Testis (tissue), 2 donors: ENCODE measurements at regions not wholly inside any gene's neighbourhood (a gene's known extent, or its start where the extent isn't known, plus 50 kb on each side); places are given as distances from the start of the nearest gene placed in this dataset.

Experiments
- POLR2A ChIP-seq: fragments of 450-650 bp; IDR thresholded peaks from one replicate; pipeline ENCODE4 v1.6.1; 2017; ENCODE audit warnings: antibody characterized with exemption, mild to moderate bottlenecking, moderate library complexity
- TF ChIP-seq, protein P1 (sequence below), 3 experiments: fragments of 450-650 bp in 2 of 3; fragments of 200-600 bp in 1 of 3; sonication (generic) in 1 of 3; IDR thresholded peaks; one replicate each; pipeline ENCODE4 v1.5.1; 2016 to 2019; ENCODE audit warnings: antibody characterized with exemption in 3 of 3, mild to moderate bottlenecking in 2 of 3, moderate library complexity in 1 of 3

DNA sequence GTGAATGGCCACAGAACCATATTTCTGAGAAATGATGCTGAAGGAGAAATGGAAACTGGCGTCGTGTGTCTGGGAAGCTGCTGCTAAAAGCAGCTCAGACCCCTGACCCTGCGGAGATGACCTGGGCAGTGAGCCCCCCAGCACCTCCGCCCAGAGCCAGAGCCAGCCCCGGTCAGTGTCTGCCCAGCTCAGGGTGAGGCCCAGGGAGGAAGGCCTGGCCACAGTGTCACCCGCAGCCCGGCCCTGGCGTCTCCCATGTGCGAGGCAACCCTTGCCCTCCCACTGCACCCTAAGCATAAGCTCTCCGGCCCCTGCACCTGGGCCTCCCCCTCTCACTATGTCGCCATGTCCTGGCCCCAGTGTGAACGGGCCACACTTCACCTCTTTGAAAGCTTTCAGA lies 502.8 kb downstream of the EIPR1 start:
- TF ChIP-seq, protein P1, sequence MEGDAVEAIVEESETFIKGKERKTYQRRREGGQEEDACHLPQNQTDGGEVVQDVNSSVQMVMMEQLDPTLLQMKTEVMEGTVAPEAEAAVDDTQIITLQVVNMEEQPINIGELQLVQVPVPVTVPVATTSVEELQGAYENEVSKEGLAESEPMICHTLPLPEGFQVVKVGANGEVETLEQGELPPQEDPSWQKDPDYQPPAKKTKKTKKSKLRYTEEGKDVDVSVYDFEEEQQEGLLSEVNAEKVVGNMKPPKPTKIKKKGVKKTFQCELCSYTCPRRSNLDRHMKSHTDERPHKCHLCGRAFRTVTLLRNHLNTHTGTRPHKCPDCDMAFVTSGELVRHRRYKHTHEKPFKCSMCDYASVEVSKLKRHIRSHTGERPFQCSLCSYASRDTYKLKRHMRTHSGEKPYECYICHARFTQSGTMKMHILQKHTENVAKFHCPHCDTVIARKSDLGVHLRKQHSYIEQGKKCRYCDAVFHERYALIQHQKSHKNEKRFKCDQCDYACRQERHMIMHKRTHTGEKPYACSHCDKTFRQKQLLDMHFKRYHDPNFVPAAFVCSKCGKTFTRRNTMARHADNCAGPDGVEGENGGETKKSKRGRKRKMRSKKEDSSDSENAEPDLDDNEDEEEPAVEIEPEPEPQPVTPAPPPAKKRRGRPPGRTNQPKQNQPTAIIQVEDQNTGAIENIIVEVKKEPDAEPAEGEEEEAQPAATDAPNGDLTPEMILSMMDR (IDR thresholded peaks at IDR 0.05) = no peak
- TF ChIP-seq POLR2A = no peak
